ENCODE measurements at regions not wholly inside any gene's neighbourhood (a gene's known extent, or its start where the extent isn't known, plus 50 kb on each side); places are given as distances from the start of the nearest gene placed in this dataset.
"Not testable (repeated sequence)": the region's sequence is repeated elsewhere in the genome, so short reads cannot be mapped to it uniquely, and the experiment has no call there.

GRCh38 chr16:29594269-29594925 is 68.7 kb upstream of the SPN start:
- ChIA-PET CTCF (interaction anchor here (0.6 kb wide), 1 partner anchor 615 kb away, joined by 6 read pairs; no protein-coding TSS in a partner anchor), POLR2A (ENCODE audit: unreplicated experiment) (interaction anchor here (0.6 kb wide), 1 partner anchor 134 kb away, joined by 4 read pairs; no protein-coding TSS in a partner anchor)
- H4K8ac ChIP-seq (ENCODE audit: low read depth in 2 of 2, low read length in 2 of 2); H3K9me1 ChIP-seq (ENCODE audit: insufficient read depth, low read length); H3K9me3 ChIP-seq (ENCODE audit: control insufficient read depth, insufficient read depth, low read length); H3K18ac ChIP-seq (ENCODE audit: low read depth, low read length); in situ Hi-C loops (cut with MboI; ENCODE audit: low sequenced_read_pairs); H2AFZ ChIP-seq (replicated peaks; ENCODE audit: low read length, poor library complexity); H3K4me1 ChIP-seq (ENCODE audit: control insufficient read depth, insufficient read depth, low read length); H2BK20ac ChIP-seq (ENCODE audit: low read depth, low read length); H4K5ac ChIP-seq (ENCODE audit: low read depth, low read length); H2AK9ac ChIP-seq (replicated peaks; ENCODE audit: low read depth, low read length, poor library complexity); H3K4ac ChIP-seq (ENCODE audit: low read depth, low read length); H3K36me3 ChIP-seq (ENCODE audit: control insufficient read depth, insufficient read depth, low read length); intact Hi-C loops (cut with micrococcal nuclease); dilution Hi-C loops (cut with HindIII; ENCODE audit: low sequenced_read_pairs, unreplicated experiment); BruUV-seq (replicated peaks); H3K27me3 ChIP-seq (ENCODE audit: control insufficient read depth, insufficient read depth, low read length); H2AK5ac ChIP-seq (ENCODE audit: low read depth, low read length); H3K27ac ChIP-seq (ENCODE audit: insufficient read depth, low read length); H2BK120ac ChIP-seq (ENCODE audit: low read depth, low read length); H2BK5ac ChIP-seq (ENCODE audit: low read depth, low read length, poor library complexity, severe bottlenecking); H3K14ac ChIP-seq (replicated peaks; ENCODE audit: low read depth, low read length); H4K91ac ChIP-seq (ENCODE audit: insufficient read depth, low read depth, low read length); H3K56ac ChIP-seq (ENCODE audit: extremely low read depth, insufficient read depth, low read length); H2BK15ac ChIP-seq (ENCODE audit: low read depth, low read length): not testable (repeated sequence)
- peak; percentile 73 for ATAC-seq (ENCODE audit: low read depth)
- H3K4me2 ChIP-seq (ENCODE audit: low read depth, low read length): peak overlapping the region; percentile 74
- DNase-seq: peak; percentile 23
- H3K4me3 ChIP-seq (ENCODE audit: insufficient read depth, low read depth, low read length): peak overlapping the region; percentile 93
- no CpG with 5 or more reads among the region's 38 CpGs for WGBS, 2 experiments (ENCODE audit: extremely low coverage in 2 of 2, insufficient read length in 1 of 2)
- H4K20me1 ChIP-seq (ENCODE audit: insufficient read depth, low read length): peaks cover 15% of the 10 kb centered on the region
- H3K9ac ChIP-seq (ENCODE audit: low read depth, low read length): peak overlapping the region; percentile 58; the same call in 1 of the 2 replicates
- peaks cover 0 to 11% of the 10 kb centered on the region in 2 experiments; a peak in 3 of 4 replicates for H3K79me1 ChIP-seq (ENCODE audit: low read depth in 1 of 2, low read length in 2 of 2)
- peak overlapping the region; percentile 51; the same call in 1 of the 2 replicates for H3K23ac ChIP-seq (ENCODE audit: low read depth, low read length)
